ENCODE measurements at regions not wholly inside any gene's neighbourhood (a gene's known extent, or its start where the extent isn't known, plus 50 kb on each side); places are given as distances from the start of the nearest gene placed in this dataset.
"Not testable (repeated sequence)": the region's sequence is repeated elsewhere in the genome, so short reads cannot be mapped to it uniquely, and the experiment has no call there.

DNA sequence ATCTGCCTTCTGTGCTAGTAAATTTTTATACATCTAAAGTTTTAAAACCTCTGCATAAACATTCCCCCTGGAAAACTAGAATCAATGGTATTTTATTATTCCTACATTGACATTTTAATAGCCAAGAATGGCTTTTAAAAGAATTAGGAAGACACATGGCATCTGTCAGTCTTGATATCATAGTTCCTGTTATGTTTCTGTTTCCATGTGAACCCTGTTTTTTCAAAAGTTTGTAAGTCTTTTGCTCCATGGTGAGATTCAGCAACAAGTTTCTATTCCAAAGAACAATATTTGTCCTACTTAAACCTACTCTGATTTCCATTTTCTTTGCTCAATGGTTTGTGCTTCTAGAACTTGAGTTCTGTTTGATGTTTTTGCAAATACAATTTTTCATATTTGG is 95.2 kb downstream of the PLEKHG1 start:
- H3K36me3 ChIP-seq (ENCODE audit: low read depth), result no peaks in the 10 kb centered on the region
- no peaks in the 10 kb centered on the region for H3K27me3 ChIP-seq (ENCODE audit: insufficient read depth, poor library complexity, severe bottlenecking)
- TF ChIP-seq, protein P1, sequence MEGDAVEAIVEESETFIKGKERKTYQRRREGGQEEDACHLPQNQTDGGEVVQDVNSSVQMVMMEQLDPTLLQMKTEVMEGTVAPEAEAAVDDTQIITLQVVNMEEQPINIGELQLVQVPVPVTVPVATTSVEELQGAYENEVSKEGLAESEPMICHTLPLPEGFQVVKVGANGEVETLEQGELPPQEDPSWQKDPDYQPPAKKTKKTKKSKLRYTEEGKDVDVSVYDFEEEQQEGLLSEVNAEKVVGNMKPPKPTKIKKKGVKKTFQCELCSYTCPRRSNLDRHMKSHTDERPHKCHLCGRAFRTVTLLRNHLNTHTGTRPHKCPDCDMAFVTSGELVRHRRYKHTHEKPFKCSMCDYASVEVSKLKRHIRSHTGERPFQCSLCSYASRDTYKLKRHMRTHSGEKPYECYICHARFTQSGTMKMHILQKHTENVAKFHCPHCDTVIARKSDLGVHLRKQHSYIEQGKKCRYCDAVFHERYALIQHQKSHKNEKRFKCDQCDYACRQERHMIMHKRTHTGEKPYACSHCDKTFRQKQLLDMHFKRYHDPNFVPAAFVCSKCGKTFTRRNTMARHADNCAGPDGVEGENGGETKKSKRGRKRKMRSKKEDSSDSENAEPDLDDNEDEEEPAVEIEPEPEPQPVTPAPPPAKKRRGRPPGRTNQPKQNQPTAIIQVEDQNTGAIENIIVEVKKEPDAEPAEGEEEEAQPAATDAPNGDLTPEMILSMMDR (IDR thresholded peaks at IDR 0.05; ENCODE audit: poor library complexity, severe bottlenecking), result no peak
- no peak for ATAC-seq (ENCODE audit: low read depth)
- H3K9me3 ChIP-seq (ENCODE audit: severe bottlenecking), result no peaks in the 10 kb centered on the region
- H3K27ac ChIP-seq (ENCODE audit: poor library complexity, severe bottlenecking), result no peak overlapping the region
- no peak for DNase-seq (ENCODE audit: low spot score)
- H3K4me1 ChIP-seq (ENCODE audit: insufficient read depth, poor library complexity, severe bottlenecking), result no peaks in the 10 kb centered on the region
- no peak overlapping the region for H3K4me3 ChIP-seq (ENCODE audit: severe bottlenecking)

DNA sequence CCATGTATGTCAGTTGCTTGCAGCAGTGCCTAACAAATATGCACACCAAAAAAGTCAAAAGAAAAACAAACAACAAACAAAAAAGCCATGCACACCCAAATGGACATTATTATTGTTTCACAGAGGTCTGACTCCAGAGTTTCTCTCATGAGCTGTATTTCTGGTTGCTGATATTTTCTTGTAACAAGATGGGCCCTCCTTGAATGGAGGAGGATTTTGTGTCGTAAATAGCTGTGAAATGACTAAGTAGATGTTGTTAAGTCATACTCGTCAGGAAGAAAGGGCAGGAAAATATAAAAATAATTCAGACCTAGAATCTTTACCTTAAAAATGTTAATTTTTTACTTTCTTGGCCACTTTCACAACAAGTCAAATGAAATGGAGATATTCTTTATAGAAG is 96.0 kb downstream of the PLEKHG1 start:
- DNase-seq (ENCODE audit: low spot score), result no peak
- Histone ChIP-seq H3K36me3 (ENCODE audit: low read depth) (no peaks in the 10 kb centered on the region), H3K27me3 (ENCODE audit: insufficient read depth, poor library complexity, severe bottlenecking) (no peaks in the 10 kb centered on the region), H3K4me3 (ENCODE audit: severe bottlenecking) (no peak overlapping the region), H3K4me1 (ENCODE audit: insufficient read depth, poor library complexity, severe bottlenecking) (no peaks in the 10 kb centered on the region), H3K9me3 (ENCODE audit: severe bottlenecking) (no peaks in the 10 kb centered on the region), H3K27ac (ENCODE audit: poor library complexity, severe bottlenecking) (no peak overlapping the region)
- ATAC-seq (ENCODE audit: low read depth), result no peak
- TF ChIP-seq, protein P1 (IDR thresholded peaks at IDR 0.05; ENCODE audit: poor library complexity, severe bottlenecking), result no peak

DNA sequence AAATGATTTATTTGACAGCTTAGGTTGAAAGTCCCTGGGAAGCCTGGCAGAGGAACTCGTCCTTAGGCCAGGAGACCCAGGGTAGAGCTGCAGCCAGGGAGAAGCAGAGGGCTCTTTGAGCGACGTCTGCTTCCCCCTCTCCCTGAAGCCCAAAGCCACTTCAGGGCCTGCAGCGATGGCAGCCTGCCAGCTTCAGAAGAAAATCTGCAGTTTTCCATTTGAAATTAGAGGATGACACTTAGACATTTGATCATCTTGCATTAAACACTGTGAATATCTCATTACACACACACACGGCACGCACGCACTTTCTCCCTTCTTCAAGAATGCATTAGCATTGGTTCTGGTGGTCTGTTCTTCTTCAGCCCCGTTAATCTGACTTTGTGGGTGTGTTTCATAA is 96.5 kb downstream of the PLEKHG1 start:
- Histone ChIP-seq H3K27me3 (ENCODE audit: insufficient read depth, poor library complexity, severe bottlenecking) (no peaks in the 10 kb centered on the region), H3K9me3 (ENCODE audit: severe bottlenecking) (no peaks in the 10 kb centered on the region), H3K4me3 (ENCODE audit: severe bottlenecking) (no peak overlapping the region), H3K4me1 (ENCODE audit: insufficient read depth, poor library complexity, severe bottlenecking) (no peaks in the 10 kb centered on the region), H3K27ac (ENCODE audit: poor library complexity, severe bottlenecking) (no peak overlapping the region), H3K36me3 (ENCODE audit: low read depth) (no peaks in the 10 kb centered on the region)
- DNase-seq (ENCODE audit: low spot score), result no peak
- TF ChIP-seq, protein P1 (IDR thresholded peaks at IDR 0.05; ENCODE audit: poor library complexity, severe bottlenecking), result no peak
- ATAC-seq (ENCODE audit: low read depth), result no peak

DNA sequence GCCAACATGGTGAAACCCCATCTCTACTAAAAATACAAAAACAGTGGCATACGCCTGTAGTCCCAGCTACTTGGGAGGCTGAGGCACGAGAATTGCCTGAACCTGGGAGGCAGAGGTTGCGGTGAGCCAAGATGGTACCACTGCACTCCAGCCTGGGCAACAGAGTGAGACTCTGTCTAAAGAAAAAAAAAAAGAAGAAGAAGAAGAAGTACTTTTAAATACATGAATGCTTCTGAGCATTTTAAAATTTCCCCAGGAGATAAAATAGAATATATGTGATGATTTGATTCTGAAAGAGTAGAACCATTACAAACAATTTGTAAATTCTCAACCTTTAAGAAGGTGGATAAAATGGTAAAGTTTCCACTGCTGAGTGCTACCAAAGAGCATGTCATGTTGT is 97.2 kb downstream of the PLEKHG1 start:
- not testable (repeated sequence) for H3K4me3 ChIP-seq (ENCODE audit: severe bottlenecking); ATAC-seq (ENCODE audit: low read depth); H3K4me1 ChIP-seq (ENCODE audit: insufficient read depth, poor library complexity, severe bottlenecking); H3K27ac ChIP-seq (ENCODE audit: poor library complexity, severe bottlenecking); H3K27me3 ChIP-seq (ENCODE audit: insufficient read depth, poor library complexity, severe bottlenecking); DNase-seq (ENCODE audit: low spot score); H3K36me3 ChIP-seq (ENCODE audit: low read depth); H3K9me3 ChIP-seq (ENCODE audit: severe bottlenecking)

DNA sequence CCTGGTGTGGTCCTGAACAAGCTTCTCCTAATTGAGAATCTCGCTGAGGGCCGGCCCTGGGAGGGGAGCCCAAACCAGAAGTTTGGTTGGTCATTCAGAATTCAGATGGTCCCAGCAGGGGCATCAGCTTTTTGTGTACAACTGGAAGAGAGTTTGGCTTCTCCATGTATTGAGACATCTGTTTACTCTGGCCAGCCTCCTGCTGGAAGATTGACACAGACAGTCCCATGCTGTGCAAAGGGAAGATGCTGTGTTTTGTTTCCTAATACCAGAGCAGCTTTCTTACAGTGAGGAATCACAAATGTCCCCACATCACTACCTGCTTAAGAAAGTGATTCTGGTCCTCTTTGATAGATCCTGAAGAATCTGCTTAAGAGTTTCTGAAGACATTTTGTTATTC is 97.8 kb downstream of the PLEKHG1 start:
- no peak for ATAC-seq (ENCODE audit: low read depth)
- H3K27me3 ChIP-seq (ENCODE audit: insufficient read depth, poor library complexity, severe bottlenecking), result no peaks in the 10 kb centered on the region
- no peak overlapping the region for H3K27ac ChIP-seq (ENCODE audit: poor library complexity, severe bottlenecking)
- H3K9me3 ChIP-seq (ENCODE audit: severe bottlenecking), result no peaks in the 10 kb centered on the region
- TF ChIP-seq, protein P1 (IDR thresholded peaks at IDR 0.05; ENCODE audit: poor library complexity, severe bottlenecking), result no peak
- no peak overlapping the region for H3K4me3 ChIP-seq (ENCODE audit: severe bottlenecking)
- no peaks in the 10 kb centered on the region for H3K36me3 ChIP-seq (ENCODE audit: low read depth)
- no peak for DNase-seq (ENCODE audit: low spot score)
- no peaks in the 10 kb centered on the region for H3K4me1 ChIP-seq (ENCODE audit: insufficient read depth, poor library complexity, severe bottlenecking)
